Left lung (tissue), 4 donors: ENCODE measurements at regions not wholly inside any gene's neighbourhood (a gene's known extent, or its start where the extent isn't known, plus 50 kb on each side); places are given as distances from the start of the nearest gene placed in this dataset.

Experiments
- ATAC-seq: fragments of 200-7000 bp; cut with Tn5 transposase; one replicate; pipeline ENCODE4 v1.9.1; 2020; ENCODE audit warnings: moderate library complexity
- DNase-seq, 4 donors: peaks; one replicate each; pipeline ENCODE4 v3.0.0-alpha.2; 2013 to 2020
- H3K27ac ChIP-seq, 2 donors: fragments of 200-600 bp; sonication (generic) in 1 of 2; one replicate each; pipeline versions ENCODE4 v1.5.0 to v1.8.0; 2020 to 2021
- H3K27me3 ChIP-seq, 2 donors: fragments of 200-600 bp; sonication (generic) in 1 of 2; one replicate each; pipeline versions ENCODE4 v1.5.0 to v1.8.0; 2020 to 2021
- H3K36me3 ChIP-seq, 2 donors: fragments of 200-600 bp; sonication (generic) in 1 of 2; one replicate each; pipeline versions ENCODE4 v1.5.0 to v1.8.0; 2020 to 2021
- H3K4me1 ChIP-seq, 2 donors: fragments of 200-600 bp; one replicate each; pipeline ENCODE4 v1.8.0; 2021
- H3K4me3 ChIP-seq, 2 donors: fragments of 200-600 bp; sonication (generic) in 1 of 2; one replicate each; pipeline versions ENCODE4 v1.5.0 to v1.8.0; 2020 to 2021; ENCODE audit warnings: mild to moderate bottlenecking in 1 of 2
- H3K9me3 ChIP-seq, 2 donors: fragments of 200-600 bp; sonication (generic) in 1 of 2; one replicate each; pipeline versions ENCODE4 v1.5.0 to v1.8.0; 2020 to 2021
- intact Hi-C, 2 donors: fragments of 100-400 bp; cut with DNase I; formaldehyde crosslinking; loops; one replicate each; pipeline versions ENCODE4 v1.11.2 to v1.14.2; 2022
- TF ChIP-seq, protein P1 (sequence below), 2 donors: fragments of 200-600 bp; sonication (generic) in 1 of 2; IDR thresholded peaks; one replicate each; pipeline versions ENCODE4 v1.5.0 to v1.8.0; 2021; ENCODE audit warnings: antibody characterized with exemption in 2 of 2
- donor health status: DM: no; HTN: yes; CAD: no.
- donor health status: DM: no; HTN: no; CAD: no.

DNA sequence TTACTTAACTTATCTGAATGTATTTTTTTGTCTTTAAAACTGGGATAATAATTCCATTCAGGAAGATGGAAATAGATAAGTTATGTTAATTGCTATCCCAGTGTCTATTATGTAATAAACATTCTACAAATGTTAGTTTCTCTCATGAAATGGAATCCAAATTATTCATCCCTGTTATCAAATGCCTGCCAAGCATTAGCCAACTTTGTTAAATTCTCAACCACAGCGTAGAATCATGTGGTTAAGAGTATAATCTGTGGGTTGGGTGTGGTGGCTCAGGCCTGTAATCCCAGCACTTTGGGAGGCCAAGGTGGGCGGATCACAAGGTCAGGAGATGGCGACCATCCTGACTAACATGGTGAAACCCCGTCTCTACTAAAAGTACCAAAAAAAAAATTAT is 912.9 kb upstream of the SEMA6A start:
- H3K4me1 ChIP-seq, result no peaks in the 10 kb centered on the region
- DNase-seq (no peak), ATAC-seq (no peak)
- H3K4me3 ChIP-seq, result no peak overlapping the region
- no peak overlapping the region for H3K27ac ChIP-seq
- H3K27me3 ChIP-seq, result no peaks in the 10 kb centered on the region
- H3K9me3 ChIP-seq, result peaks cover 0 to under 1% of the 10 kb centered on the region in 2 donors
- H3K36me3 ChIP-seq, result no peaks in the 10 kb centered on the region
- TF ChIP-seq, protein P1, sequence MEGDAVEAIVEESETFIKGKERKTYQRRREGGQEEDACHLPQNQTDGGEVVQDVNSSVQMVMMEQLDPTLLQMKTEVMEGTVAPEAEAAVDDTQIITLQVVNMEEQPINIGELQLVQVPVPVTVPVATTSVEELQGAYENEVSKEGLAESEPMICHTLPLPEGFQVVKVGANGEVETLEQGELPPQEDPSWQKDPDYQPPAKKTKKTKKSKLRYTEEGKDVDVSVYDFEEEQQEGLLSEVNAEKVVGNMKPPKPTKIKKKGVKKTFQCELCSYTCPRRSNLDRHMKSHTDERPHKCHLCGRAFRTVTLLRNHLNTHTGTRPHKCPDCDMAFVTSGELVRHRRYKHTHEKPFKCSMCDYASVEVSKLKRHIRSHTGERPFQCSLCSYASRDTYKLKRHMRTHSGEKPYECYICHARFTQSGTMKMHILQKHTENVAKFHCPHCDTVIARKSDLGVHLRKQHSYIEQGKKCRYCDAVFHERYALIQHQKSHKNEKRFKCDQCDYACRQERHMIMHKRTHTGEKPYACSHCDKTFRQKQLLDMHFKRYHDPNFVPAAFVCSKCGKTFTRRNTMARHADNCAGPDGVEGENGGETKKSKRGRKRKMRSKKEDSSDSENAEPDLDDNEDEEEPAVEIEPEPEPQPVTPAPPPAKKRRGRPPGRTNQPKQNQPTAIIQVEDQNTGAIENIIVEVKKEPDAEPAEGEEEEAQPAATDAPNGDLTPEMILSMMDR (IDR thresholded peaks at IDR 0.05), result no peak
- intact Hi-C loops, result no loop called here

DNA sequence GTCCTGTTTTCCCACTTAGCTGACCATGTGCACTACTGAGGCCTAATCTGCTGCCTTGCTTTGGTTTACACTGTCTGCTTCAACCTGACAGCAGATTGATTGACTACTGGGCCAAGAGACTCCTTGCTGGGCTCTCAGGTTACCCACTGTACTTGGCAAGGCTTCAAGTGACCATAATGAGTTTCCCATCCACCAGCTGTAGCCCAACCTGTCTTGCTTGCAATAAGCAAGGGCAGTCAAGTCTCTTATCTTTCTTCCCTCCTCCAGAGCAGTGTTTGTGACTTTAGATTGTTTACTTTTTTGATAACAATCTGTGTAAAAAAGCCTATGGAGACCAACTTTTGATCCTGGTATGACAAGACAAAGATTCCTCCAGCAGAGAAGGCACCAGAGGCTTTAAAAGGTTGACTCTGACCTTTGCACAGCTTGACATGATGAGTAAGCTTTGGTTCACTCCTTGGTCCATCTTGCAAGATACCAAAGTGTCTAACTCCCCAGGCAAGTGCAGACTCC is 912.3 kb upstream of the SEMA6A start:
- H3K9me3 ChIP-seq, result no peaks in the 10 kb centered on the region
- ATAC-seq, result no peak
- no peaks in the 10 kb centered on the region for H3K4me1 ChIP-seq
- DNase-seq, result no peak
- H3K36me3 ChIP-seq, result no peaks in the 10 kb centered on the region
- H3K4me3 ChIP-seq, result no peak overlapping the region
- no peak overlapping the region for H3K27ac ChIP-seq
- no peaks in the 10 kb centered on the region for H3K27me3 ChIP-seq
- TF ChIP-seq, protein P1 (IDR thresholded peaks at IDR 0.05), result no peak
- intact Hi-C loops, result no loop called here

DNA sequence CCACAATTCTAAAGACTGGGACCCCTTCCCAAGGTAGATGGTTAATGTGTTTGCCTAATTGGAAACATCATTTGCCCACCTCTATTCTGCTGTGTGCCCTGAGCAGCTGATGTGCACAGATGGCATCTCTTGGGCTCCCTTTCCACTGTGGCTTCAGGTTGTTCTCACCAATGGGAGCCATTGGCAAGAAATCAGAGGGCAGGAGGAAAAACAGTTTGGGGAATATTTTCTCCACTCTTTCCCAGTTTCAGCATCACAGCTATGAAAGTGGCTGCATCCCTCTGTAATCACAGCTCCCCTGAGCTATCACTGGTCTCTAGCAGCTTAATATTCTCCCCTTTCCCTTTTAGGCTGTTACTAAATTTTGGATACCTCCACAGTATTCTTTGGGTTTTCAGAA is 911.6 kb upstream of the SEMA6A start:
- no peak overlapping the region for H3K27ac ChIP-seq
- DNase-seq (no peak), ATAC-seq (no peak)
- no peaks in the 10 kb centered on the region for H3K36me3 ChIP-seq
- H3K4me1 ChIP-seq, result no peaks in the 10 kb centered on the region
- H3K9me3 ChIP-seq, result no peaks in the 10 kb centered on the region
- H3K4me3 ChIP-seq, result no peak overlapping the region
- TF ChIP-seq, protein P1 (IDR thresholded peaks at IDR 0.05), result no peak
- intact Hi-C loops, result no loop called here
- no peaks in the 10 kb centered on the region for H3K27me3 ChIP-seq

DNA sequence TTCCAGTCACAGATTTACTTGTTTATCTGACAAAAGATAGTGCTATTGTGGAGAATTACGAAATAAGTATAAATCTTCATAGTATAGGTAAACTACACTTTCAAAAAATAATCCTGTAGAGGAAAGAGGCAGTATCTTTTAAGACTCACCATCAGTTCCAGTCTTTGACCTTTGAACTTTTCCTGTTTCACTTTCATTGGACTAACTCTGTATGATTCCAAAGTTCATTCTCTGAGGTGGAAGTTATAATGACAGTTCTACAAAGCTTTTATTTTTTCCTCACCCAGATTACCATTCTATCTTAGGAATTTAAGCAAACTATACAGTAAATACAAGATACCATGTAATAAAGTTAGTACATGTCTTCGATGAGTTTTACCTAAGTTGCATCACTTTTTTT is 901.3 kb upstream of the SEMA6A start:
- DNase-seq, result no peak
- no peak for ATAC-seq
- intact Hi-C loops, result no loop called here

DNA sequence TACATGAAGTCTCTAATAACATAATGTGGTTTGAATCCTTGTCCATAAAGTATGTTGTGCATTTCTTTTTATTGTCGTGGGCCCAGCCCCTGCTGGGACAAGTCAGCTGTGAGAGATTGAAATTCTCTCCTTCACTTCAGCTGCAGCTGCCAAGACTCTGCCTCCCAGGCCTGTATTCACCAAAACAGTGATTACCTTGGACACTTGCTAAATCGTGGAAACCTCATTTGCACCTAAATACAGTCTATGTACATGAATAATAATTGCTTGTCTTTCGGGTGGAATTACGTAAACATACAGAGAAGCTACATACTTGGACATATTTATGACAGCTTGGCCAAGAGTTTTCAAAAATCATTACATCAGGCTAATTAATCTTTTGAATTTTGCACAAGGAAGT is 898.5 kb upstream of the SEMA6A start:
- Histone ChIP-seq H3K4me3 (no peak overlapping the region), H3K4me1 (no peaks in the 10 kb centered on the region), H3K9me3 (no peaks in the 10 kb centered on the region), H3K27me3 (no peaks in the 10 kb centered on the region), H3K27ac (no peak overlapping the region), H3K36me3 (no peaks in the 10 kb centered on the region)
- TF ChIP-seq, protein P1 (IDR thresholded peaks at IDR 0.05), result no peak
- intact Hi-C loops, result no loop called here
- ATAC-seq, result no peak
- no peak for DNase-seq

More for the DNA sequence above, 901.3 kb upstream of the SEMA6A start:
- no peaks in the 10 kb centered on the region for H3K27me3 ChIP-seq
- no peak overlapping the region for H3K4me3 ChIP-seq
- H3K27ac ChIP-seq, result no peak overlapping the region
- H3K4me1 ChIP-seq, result no peaks in the 10 kb centered on the region
- H3K9me3 ChIP-seq, result peaks cover 0 to 6% of the 10 kb centered on the region in 2 donors
- TF ChIP-seq, protein P1 (IDR thresholded peaks at IDR 0.05), result no peak
- no peaks in the 10 kb centered on the region for H3K36me3 ChIP-seq
